HG03565 (cell line): ENCODE measurements at regions not wholly inside any gene's neighbourhood (a gene's known extent, or its start where the extent isn't known, plus 50 kb on each side); places are given as distances from the start of the nearest gene placed in this dataset.

ENCODE experiments used
- ATAC-seq: cut with Tn5 transposase; IDR thresholded peaks from one replicate; pipeline ENCODE4 v1.9.1; 2021; ENCODE audit warnings: mild to moderate bottlenecking, moderate library complexity; ENCODE audit not compliant: unreplicated experiment

- no peak for ATAC-seq
Measured at GRCh38 chr7:47007471-47007870, 574.4 kb downstream of the TNS3 start.

DNA sequence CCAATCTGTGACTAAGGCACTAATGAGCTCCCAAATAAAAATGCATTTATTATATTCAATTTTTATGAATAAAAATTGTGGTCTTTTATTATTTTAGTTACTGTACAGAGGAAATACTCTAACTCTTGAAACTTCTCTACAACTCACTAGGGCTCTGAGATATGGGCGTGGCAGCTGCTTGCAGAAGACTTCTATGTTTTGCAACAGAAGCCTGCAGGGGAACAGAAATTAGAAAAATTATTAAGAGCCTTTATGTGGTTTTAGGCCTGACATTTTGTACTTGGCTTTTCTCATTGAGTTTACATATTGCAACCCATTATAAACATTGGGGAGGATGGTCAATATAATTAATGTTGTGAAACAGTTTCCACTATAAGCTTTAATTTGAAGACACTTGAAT, 581.4 kb downstream of the TNS3 start:
- no peak for ATAC-seq

GRCh38 chr7:46999866-47000265, 582.0 kb downstream of the TNS3 start:
- ATAC-seq, result no peak

GRCh38 chr7:46996972-46997371, 584.9 kb downstream of the TNS3 start:
- no peak for ATAC-seq

GRCh38 chr7:46993396-46993795, 588.5 kb downstream of the TNS3 start:
- ATAC-seq, result no peak

DNA sequence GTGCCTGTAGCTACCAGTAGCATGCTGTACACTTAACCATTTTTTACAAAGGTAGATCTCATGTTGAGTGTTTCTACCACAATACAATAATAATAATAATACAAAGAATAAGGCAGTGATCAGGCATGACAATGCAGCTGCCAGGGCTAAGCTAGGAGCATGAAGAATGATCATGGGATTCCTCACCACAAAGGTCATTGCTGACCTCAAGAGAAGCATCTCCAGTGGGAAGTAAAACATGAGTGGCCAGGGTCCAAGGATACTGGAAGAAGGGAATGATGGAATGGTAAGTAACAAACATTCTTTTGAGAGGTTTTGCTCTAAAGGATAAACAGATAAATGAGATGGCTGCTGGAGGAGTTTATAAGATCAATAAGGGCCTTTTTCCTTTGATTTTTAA, 591.1 kb downstream of the TNS3 start:
- no peak for ATAC-seq

GRCh38 chr7:46989247-46989646, 592.7 kb downstream of the TNS3 start:
- no peak for ATAC-seq

- ATAC-seq, result no peak
Measured at GRCh38 chr7:46982928-46983327, 599.0 kb downstream of the TNS3 start.

DNA sequence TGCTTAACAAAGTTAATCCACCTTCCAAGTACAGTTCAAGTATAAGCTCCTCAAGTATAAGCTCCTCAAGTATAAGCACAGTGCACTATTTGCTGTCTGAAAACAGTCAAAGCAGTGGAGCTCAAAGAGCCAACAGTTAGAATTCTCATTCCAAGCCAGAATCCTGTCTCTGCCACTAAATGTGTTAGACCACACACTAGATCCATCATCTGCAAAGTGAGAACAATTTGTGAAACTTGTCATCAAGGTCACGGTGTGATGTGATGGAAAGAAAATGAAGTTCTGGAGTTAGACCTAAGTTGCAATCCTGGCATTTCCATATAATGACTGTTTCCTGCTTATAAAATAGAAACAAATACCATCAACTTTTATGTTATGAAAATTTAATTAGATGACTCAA, 602.5 kb downstream of the TNS3 start:
- no peak for ATAC-seq

DNA sequence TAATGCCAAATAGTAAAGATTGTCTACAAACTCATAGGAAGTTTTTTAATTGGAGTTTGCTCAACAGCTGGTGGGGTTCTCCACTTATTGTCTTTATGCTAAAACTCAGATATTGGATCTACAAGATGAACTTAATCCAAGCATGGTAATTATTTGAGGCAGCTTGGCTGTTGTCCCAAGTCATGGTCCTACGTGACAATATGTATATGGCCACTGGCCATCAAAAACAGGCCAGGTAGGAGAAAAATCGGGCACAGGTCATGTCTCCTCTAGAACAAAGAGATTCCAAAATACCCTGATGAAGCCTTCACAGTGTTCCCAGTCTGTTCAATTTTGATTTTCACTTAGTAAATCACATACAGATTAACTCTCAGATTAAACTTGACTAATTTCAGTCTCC, 606.4 kb downstream of the TNS3 start:
- ATAC-seq, result no peak

- no peak for ATAC-seq
Measured at GRCh38 chr7:46972205-46972604, 609.7 kb downstream of the TNS3 start.

GRCh38 chr7:46970476-46970875, 611.4 kb downstream of the TNS3 start:
- no peak for ATAC-seq

GRCh38 chr7:46970131-46970430, 611.8 kb downstream of the TNS3 start:
- no peak for ATAC-seq

- ATAC-seq, result no peak
Measured at GRCh38 chr7:46969303-46970130, 612.4 kb downstream of the TNS3 start.

GRCh38 chr7:46968003-46968402, 613.9 kb downstream of the TNS3 start:
- ATAC-seq, result no peak

DNA sequence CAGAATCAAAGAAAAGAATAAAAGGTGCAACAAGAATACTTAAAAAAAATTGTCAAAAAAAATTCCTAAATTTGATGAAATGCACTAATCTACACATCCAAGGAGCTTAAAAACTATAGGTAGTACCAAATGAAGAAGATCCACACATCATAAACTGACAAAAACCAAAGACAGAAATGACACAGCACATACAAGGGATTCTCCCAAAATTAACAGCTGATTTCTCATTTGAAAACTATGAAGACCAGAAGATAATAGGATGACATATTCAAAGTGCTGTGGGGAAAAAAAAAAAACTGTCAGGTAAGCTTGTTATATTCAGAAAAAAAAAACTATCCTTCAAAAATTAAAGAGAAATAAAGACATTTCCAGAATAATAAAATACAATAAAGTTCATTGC, 618.2 kb downstream of the TNS3 start:
- no peak for ATAC-seq

- no peak for ATAC-seq
Measured at GRCh38 chr7:46960970-46961369, 620.9 kb downstream of the TNS3 start.

DNA sequence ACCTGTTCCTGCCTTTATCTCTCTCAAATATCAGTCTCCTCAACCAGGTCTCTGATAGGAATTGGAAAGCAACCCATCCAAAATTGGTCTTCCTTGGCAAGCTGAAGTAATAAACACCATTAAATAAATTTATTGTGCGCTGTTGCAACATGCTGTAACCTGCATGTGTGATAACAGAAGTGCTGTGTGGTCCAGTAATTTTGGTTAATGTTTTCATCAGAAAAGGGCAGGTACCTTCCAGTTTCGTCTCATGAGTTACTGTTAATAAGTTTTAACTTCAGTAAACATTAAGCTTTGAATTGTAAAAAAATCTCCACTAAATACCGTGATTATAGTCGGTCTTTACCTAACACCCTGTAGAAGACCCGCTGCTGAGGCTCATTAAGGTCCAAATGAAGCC, 624.7 kb downstream of the TNS3 start:
- no peak for ATAC-seq

DNA sequence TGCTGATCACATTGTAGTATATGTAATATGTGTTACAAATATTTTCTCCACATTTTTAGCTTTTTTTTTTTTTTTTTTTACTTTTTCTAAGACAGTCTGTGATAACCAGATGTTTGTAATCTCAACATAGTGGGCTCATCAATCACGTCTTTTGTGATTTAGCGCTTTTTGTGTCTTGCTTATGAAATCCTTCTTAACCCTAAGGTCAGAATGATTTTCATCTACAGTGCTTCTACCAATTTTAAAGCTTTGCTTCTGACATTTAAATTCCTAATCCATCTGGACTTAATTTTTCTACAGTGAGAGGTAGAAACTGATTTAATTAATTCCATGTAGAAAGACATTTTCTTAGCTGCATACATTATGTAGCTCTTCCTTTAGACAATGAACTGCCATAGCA, 626.4 kb downstream of the TNS3 start:
- ATAC-seq, result no peak

- ATAC-seq, result no peak
Measured at GRCh38 chr7:46954181-46954580, 627.7 kb downstream of the TNS3 start.

DNA sequence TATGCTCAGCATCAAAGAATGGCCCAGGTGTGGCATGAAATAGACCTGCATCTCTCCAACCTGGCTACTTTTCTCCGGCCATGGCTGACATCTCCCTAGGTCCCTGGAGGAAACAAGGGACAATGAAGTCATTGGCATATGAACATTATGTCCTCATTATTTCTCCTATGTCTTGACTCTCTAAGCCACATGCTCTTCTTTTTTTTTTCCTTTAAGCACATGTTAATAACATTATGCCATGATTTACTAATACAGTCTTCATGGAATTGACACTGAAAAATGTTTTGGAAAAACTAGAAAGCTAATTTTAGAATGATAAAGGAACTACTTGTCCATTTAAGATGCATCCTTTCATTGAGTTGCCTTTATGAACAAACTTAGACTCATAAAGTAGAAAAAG, 628.9 kb downstream of the TNS3 start:
- ATAC-seq, result no peak

DNA sequence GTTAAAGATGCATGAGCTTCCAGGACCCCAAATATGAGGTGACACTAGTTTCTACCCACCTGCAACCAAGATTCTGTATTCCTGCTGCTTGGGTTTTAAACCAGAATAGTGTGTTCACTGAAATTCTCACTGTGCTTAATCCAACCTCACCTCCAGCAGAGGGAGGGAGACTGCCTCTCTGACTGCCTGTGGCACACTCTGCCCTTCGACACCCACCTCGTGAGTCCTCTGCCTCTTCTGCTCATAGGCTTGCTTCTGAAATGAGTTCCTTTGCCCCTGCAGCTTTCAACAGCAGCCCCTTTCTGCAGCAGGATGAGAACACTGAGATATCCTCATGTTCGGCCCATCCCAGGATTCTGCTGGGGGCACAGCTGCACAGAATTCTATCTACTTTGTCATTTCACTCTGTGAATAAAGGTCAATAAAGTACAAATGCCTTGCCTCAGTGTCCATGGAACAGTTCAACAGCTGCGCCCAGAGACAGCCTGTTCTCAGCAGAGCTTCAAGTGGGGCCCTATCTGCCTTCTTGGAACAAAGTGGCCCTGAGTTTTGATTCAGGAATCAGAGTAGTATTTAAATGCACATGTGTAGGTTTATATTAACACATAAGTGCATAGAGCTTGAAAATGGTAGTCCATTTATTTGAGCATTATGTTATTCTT, 632.5 kb downstream of the TNS3 start:
- ATAC-seq, result no peak

GRCh38 chr7:46948716-46949115, 633.2 kb downstream of the TNS3 start:
- ATAC-seq, result no peak
